Head of caudate nucleus (tissue), 42 donors: ENCODE measurements at regions not wholly inside any gene's neighbourhood (a gene's known extent, or its start where the extent isn't known, plus 50 kb on each side); places are given as distances from the start of the nearest gene placed in this dataset.

Experiments
- DNase-seq, 42 donors: peaks; one replicate each; pipeline versions ENCODE4 v3.0.0 to v3.0.0-alpha.2; 2020 to 2021; ENCODE audit warnings: mixed read lengths in 7 of 42
- intact Hi-C: fragments of 100-400 bp; cut with DNase I; formaldehyde crosslinking; loops from one replicate; pipeline ENCODE4 v1.15.0; 2022

- intact Hi-C loops: no loop called here
- no peak for DNase-seq
These were observed 181.1 kb upstream of the APP start for GRCh38 chr21:26351661-26352060.

- intact Hi-C loops: no loop called here
- no peak for DNase-seq
These were observed 162.3 kb upstream of the APP start for GRCh38 chr21:26332867-26333266.

DNA sequence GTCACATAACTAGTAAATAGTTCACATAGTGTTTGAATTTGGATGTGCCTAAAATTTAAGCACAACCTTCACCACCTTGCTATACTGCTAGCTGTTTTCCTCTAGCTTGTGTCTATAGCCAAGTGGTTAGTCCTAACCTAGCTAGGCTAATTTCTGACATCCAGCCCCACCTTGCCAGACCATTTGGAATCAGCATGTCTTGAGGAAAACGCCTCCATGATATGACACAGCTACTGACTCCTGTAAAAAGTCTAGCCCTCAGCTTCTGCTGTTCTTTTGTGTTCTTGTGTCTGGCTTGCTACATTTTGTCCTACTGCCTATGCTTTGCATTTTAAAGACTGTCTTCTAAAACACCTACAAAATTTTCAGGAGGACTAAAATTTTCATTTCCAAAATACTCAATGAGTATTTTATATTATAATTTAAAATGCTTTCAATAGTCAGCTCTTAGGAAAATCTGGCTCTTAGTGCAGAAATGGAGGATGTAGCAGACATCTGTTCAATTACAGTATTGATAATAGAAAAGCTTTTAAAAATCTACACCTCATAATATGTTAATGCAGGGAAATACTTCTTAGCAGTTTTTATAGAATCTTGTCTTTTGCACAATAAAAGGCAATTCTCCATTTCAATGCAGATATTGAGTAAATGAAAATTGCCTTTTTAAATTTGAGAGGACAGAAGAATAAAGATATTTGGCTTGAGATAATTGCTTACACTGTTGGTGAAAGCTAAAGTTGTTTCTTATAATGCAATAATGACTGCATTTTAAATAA is 160.8 kb upstream of the APP start:
- intact Hi-C loops: no loop called here
- no peak for DNase-seq

GRCh38 chr21:26320596-26320995 is 150.0 kb upstream of the APP start:
- no peak for DNase-seq
- intact Hi-C loops: no loop called here

GRCh38 chr21:26307640-26308039 is 137.1 kb upstream of the APP start:
- no peak for DNase-seq
- intact Hi-C loops: no loop called here

DNA sequence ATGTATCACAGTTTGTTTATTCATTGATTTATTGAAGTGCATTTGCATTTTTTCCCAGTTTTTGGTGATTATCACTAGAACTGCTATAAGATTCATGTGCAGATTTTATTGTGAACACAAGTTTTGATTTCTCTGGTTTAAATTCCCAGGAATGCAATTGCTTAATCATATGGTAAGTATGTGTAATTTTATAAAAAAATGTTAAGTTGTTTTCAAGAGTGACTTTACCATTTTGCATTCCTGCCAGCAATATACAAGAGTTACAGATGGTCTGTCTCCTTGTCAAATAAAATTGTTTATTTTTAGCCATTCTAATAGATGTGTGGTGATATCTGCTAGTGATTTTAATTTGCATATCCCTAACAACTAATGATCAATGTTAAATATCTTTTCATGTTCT is 127.3 kb upstream of the APP start:
- intact Hi-C loops: no loop called here
- DNase-seq: no peak

DNA sequence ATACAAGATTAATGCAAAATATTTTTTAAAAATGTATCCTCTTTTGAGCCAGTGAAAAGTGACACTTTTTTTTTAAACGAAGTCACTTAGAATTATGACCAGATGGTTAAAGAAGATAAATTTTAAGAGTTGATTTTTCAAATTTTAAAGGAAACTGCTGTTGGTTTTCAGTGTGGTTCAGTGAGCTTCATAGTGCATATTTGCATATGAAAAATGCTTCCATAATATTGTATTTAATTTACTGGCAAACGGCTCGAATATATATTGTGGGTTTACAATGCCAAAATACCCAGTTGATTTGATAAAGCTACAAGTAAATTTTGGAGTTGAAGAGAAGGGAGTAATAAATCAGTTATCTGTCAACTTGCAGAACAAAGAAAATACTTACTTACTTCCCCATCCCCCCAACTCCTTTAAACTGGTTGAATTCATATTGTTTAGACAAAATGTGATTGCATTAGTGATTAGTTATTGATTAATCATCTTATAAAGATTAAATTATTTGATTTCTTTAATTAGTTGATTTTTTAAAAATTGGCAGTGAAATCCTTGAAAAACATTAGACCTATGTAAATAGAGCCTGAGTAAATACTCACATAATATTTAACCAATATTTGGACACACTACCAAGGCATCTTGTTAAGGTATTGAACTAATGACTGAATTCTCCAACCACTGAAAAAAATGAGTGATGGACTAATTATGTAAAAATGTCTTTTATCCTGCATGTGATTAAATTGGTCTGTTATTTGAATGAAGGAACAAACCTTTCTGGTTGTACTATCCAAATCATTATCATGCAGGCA is 122.8 kb upstream of the APP start:
- no peak for DNase-seq
- intact Hi-C loops: no loop called here

- DNase-seq: no peak
- intact Hi-C loops: no loop called here
These were observed 117.5 kb upstream of the APP start for GRCh38 chr21:26288026-26288425.

- DNase-seq: no peak
- intact Hi-C loops: no loop called here
These were observed 114.0 kb upstream of the APP start for GRCh38 chr21:26284531-26284930.

- DNase-seq: no peak
- intact Hi-C loops: no loop called here
These were observed 111.5 kb upstream of the APP start for GRCh38 chr21:26282058-26282457.

DNA sequence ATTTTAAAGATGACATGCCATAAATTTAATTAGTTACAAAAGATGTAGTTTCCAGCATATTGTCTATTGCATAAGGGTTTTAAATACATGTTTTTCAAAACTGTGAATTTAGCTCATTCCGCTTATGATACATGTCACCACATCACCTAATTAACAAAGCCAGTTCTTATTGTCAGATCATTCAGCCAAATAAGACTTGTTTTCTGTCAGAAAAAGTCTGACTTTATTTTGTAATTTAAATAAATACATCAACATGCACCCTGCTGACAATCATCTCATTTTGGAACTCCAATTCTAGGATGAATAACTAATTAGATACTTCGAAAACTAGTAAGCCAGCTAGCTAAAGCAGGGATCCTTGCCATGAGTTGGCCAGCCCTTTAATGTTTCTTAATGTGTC is 110.9 kb upstream of the APP start:
- no peak for DNase-seq

DNA sequence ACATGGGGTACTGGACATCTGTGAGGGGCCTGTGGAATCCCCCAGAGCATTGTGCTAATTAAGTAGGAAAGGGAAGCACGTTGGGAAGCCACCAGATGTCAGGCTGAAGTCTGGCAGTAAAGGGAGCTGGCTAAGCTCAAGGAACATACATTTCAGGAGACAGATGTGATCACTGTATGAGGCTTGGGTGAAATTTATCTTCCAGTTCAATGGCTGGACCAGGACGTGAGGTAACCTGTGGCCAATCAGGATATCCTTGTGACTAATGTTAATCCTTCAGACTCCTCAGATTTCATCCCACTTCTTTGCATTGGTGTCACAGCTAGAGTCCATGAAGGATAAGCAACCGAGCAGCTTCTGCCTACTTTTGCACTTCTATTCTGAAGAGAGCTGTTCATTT is 110.2 kb upstream of the APP start:
- no peak for DNase-seq

More for the DNA sequence above, 110.9 kb upstream of the APP start:
- intact Hi-C loops: no loop called here

GRCh38 chr21:26280148-26280547 is 109.6 kb upstream of the APP start:
- no peak for DNase-seq
- intact Hi-C loops: no loop called here

More for the DNA sequence above, 110.2 kb upstream of the APP start:
- intact Hi-C loops: no loop called here

- intact Hi-C loops: no loop called here
- DNase-seq: no peak
These were observed 105.2 kb upstream of the APP start for GRCh38 chr21:26275801-26276200.

GRCh38 chr21:26273686-26274313 is 103.2 kb upstream of the APP start:
- DNase-seq: no peak
- intact Hi-C loops: no loop called here

GRCh38 chr21:26267389-26267788 is 96.8 kb upstream of the APP start:
- no peak for DNase-seq
- intact Hi-C loops: loop anchor here (5.0 kb wide), 1 partner anchor 230 kb away; no protein-coding TSS in a partner anchor

DNA sequence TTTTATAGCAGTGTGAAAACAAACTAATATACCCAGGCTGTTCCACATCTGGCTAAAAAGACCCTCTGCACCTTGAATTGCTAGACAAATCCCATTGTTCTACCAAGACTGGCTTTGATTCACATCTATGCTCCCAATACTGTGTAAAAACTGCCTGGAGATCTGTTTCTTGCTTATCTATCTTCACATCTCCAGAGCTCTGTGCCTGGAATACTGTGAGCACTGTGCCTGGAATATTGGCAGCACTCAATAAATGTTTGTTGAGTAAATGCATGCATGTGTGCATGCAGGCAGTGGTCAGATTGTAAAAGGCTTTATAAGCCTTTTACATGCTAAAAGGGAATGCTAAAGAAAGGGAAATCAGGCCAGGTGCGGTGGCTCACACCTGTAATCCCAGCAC is 75.5 kb upstream of the APP start:
- no peak for DNase-seq
- intact Hi-C loops: no loop called here

- DNase-seq: no peak
- intact Hi-C loops: no loop called here
These were observed 74.9 kb upstream of the APP start for GRCh38 chr21:26245428-26245827.

DNA sequence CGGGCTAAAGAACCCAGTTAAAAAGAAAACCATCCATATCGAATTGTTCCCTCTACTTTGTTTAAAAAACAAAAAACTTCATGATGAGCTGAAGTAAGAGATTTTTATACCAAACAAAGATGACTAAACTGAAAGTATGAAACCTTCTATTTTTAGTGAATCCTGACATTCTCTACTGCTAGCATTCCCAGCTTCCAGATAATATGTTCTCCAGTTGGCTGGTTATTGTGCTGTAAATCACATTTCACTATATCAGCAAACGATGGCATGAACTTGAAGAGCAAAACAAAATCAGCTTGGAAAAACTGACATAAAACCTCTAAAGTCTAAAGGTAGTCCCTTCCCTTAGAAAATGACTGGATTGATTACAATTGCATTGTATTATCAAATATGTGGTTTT is 68.1 kb upstream of the APP start:
- no peak for DNase-seq
- intact Hi-C loops: no loop called here

- no peak for DNase-seq
- intact Hi-C loops: no loop called here
These were observed 65.7 kb upstream of the APP start for GRCh38 chr21:26236281-26236680.
